HG03280 (cell line): ENCODE measurements at regions not wholly inside any gene's neighbourhood (a gene's known extent, or its start where the extent isn't known, plus 50 kb on each side); places are given as distances from the start of the nearest gene placed in this dataset.
A peak's percentile ranks its signal among the peaks of the same experiment; 100 is the strongest.

ENCODE experiments used
- ATAC-seq: cut with Tn5 transposase; IDR thresholded peaks from one replicate; pipeline ENCODE4 v1.9.1; 2021; ENCODE audit warnings: mild to moderate bottlenecking, moderate library complexity; ENCODE audit not compliant: unreplicated experiment

GRCh38 chr15:38671675-38672254 lies 107.2 kb upstream of the RASGRP1 start:
- ATAC-seq = peak; percentile 61

GRCh38 chr15:38672273-38672672 lies 107.7 kb upstream of the RASGRP1 start:
- ATAC-seq = no peak

DNA sequence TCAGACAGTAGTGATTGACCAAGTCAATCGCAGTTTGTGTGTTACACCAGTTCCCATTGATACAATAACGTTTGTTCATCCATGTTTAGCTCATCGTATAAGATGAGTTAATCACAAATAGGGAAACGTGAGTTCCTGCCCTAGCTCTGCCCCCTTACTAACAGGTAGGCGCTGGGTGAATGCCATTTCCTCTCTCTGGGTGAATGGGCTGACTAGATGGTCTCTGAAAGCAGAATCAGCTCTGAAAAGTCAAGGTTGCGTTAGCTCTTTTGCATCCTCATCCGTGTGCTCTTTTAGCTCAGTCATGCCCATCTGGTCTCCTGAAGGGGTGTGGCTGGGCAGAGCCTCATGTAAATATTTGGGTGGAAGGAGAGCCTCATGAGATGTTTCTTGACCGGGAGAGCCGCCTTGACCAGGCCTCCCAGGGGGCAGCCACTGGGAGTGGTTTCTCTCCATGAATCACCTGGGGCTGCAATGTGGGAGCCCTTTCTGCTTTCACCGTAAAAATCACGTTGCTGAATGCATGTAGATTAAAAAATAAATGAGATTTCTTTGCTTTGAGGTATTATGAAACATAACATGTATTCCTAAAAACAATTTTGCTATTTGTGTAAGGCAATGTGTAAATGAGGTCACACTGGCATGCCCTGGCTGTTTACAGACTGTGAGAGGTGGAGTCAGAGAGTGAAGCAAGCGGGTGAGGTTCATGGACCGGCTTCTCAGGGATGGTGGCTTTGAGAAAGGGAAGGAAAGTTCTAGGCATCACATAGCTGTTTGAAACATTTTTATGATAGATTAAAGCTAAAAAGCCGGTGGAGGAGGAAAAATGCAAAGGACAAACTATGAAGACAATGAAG lies 108.4 kb upstream of the RASGRP1 start:
- peak; percentile 35 for ATAC-seq

GRCh38 chr15:38674448-38674847 lies 109.8 kb upstream of the RASGRP1 start:
- ATAC-seq = no peak

DNA sequence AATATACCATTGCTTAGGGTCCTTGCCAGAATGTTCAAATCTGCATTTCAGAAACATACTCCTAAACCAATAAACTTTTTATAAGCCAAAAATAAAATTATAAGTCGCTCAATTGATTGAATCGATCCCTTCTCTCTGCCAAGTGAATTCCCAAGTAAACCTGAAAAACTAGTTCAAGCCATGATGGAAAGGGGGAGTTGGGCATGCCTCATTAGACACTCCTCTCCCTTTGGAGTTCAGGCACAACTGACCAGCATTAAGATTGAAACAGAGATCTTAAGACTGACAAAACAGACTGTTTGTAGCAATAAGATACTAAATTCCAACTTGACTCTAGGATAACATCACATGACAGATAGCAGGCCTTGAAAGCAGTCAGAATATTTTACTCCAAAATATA lies 113.7 kb upstream of the RASGRP1 start:
- ATAC-seq = no peak

- no peak for ATAC-seq
These were observed 116.2 kb upstream of the RASGRP1 start for GRCh38 chr15:38680775-38681174.

- no peak for ATAC-seq
These were observed 117.7 kb upstream of the RASGRP1 start for GRCh38 chr15:38682363-38682762.

DNA sequence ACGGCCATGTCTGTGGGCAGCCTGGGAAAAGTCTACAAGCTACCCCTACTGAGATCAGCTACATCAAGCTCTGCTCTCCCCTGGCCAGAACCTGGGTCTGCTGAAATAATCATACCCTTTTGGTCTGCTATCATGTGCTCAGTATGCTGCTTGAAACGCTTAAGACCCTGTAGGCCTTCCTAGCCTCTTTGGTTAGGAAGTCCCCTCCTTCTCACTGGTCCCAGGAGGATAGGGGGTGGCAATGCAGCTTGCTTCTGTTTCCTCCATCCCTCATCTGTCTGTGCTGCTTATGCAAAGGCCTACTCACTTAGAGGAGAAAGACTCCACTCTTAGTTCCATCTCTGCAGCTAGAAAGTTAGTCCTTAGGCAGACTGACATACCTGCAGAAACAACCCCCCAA lies 118.2 kb upstream of the RASGRP1 start:
- ATAC-seq = no peak

- ATAC-seq = peak; percentile 75
These were observed 119.0 kb upstream of the RASGRP1 start for GRCh38 chr15:38683382-38684242.

DNA sequence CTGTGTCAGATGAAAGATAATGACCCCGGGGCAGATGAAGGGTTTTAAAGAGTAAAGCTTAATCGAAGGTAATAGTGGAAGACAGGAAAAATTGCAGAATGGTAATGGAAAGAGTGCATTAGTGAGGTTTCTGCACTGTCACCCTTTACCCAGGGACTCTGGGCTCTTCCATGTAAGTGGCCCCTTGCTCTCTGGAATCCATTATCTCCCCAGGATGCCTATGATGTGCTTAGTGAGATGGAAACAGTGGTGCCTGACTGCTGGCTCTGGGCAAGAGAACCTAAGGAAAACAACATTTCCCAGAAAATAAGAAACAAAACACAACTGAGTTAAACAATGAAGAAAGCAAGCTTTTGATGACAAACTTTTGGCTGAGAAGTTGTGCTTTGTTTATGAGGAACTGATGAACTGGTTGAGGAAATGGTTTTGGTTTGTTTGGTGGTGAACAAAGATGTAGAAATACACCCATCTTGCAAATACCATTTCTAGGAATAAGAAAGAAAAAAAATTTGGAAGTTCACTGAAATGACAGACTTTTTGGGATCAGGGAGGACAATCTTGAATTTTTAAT lies 119.9 kb upstream of the RASGRP1 start:
- ATAC-seq = no peak

DNA sequence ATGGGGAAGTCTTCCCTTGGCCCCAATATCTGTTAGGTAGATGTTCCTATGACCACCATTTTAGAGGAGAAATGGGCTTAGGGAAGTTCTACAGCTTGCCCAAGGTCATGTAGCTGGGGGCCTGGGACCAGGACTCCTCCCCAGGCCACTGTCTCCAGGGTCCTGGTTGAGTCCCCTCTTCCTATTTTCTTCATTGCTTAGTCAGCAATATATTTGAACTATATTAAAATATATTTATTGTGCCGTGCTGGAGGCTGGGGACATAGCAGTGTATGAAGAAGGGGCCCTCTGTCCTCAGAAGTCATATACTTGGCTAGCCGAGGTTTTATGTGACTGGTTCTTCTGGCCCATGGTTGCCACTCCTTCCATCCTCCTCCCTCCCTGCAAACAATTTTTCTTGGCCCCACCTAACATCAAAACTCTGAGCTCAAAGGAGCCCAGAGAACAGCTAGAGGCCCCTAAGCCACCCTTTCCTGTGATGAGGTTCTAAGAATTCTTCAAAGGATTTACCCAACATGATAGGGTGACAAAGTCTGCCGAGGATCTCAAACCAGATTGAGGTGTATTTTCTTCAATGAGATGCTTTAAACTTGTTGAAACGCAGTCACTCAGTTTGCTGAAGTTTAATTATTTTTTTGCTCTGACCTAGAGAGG lies 121.2 kb upstream of the RASGRP1 start:
- no peak for ATAC-seq

GRCh38 chr15:38687340-38687739 lies 122.7 kb upstream of the RASGRP1 start:
- no peak for ATAC-seq

DNA sequence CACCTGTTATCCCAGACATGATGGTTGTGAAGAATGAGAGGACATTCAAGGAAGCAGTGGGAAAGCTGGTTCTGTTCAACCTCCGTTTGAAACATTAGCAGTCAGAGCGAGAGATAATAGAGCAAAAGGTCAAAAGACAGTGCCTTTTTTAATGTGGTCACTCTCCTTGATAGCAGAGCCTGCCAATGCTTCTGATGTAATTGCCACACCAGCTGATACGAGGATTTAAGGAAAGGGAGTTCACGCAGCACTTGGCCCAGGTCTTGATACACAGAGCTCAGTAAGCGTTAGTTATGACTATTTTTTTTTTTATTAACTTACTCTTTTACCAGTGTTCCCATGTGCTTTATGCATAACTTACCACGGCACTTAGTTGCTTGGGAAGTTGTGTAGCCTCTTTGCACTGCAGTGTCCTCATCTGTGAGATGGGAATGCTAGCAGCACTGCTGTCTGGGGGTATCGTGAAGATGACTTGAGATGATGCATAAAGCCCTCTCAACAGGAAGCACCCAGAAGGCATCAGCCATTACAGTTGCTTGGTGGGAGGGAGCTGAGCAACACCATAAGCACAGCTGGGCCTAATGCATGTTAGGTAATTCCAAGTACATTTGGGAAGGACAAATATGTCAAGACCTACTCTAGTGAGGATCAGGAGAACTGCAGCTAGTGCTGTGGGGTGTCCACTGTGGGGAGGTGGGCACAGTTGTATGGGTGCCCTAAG lies 123.3 kb upstream of the RASGRP1 start:
- ATAC-seq = no peak

- no peak for ATAC-seq
These were observed 124.1 kb upstream of the RASGRP1 start for GRCh38 chr15:38688761-38689160.

- no peak for ATAC-seq
These were observed 124.9 kb upstream of the RASGRP1 start for GRCh38 chr15:38689522-38689921.

- no peak for ATAC-seq
These were observed 125.6 kb upstream of the RASGRP1 start for GRCh38 chr15:38690216-38690615.

DNA sequence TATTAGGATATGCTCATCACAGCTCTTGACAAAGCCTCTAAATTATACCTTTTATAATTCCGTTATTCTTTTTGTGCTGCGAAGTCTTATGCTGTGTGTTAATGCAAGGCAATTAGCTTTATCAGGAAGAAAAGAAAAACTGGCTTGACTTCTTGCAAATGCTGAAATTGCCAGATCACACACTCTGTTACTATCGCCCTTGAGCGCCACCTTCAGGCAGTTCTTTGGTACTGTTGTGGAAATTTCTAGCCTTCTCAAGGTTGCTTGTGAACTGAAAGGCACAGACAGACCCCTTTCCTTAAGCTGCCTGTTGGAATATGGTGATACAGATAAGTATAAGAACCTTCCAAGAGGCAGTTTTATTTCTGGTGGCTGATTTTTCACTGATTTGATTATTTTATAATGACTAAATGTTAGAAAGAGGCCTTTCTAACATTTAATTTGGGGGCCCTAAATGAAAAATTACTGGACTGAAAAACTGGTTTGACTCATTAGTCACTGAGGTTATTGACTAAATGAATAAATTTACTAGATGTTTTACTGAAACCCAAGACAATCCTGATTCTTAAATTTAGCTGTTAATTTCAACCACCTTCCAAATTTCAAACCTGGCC lies 126.2 kb upstream of the RASGRP1 start:
- peak; percentile 49 for ATAC-seq

- ATAC-seq = no peak
These were observed 126.8 kb upstream of the RASGRP1 start for GRCh38 chr15:38691377-38691776.

GRCh38 chr15:38691965-38692788 lies 127.6 kb upstream of the RASGRP1 start:
- no peak for ATAC-seq
